ENCODE measurements at regions not wholly inside any gene's neighbourhood (a gene's known extent, or its start where the extent isn't known, plus 50 kb on each side); places are given as distances from the start of the nearest gene placed in this dataset.

- TF ChIP-seq CTCF (IDR thresholded peaks at IDR 0.05; ENCODE audit: control extremely low read depth in 1 of 3, insufficient read depth in 1 of 3, low read depth in 1 of 3, low read length in 3 of 3), result 0 out of 4 replicates have a peak, but pooled peaks of 1 of the 3 experiments have one; percentile 1
- no peak for TF ChIP-seq EZH2 (IDR thresholded peaks at IDR 0.05; ENCODE audit: low read depth, low read length, severe bottlenecking)
- TF ChIP-seq CREB1 (IDR thresholded peaks at IDR 0.05), result no peak
- 0 out of 2 replicates have a peak, but pooled peaks have one; percentile 19 for TF ChIP-seq CEBPB (IDR thresholded peaks at IDR 0.05; ENCODE audit: low read depth, low read length)
- no peak for TF ChIP-seq JUN (IDR thresholded peaks at IDR 0.05; ENCODE audit: low read depth, low read length)
- TF ChIP-seq USF2 (IDR thresholded peaks at IDR 0.05; ENCODE audit: low read length), result no peak
- TF ChIP-seq EGR1 (IDR thresholded peaks at IDR 0.05; ENCODE audit: borderline replicate concordance, low read depth, low read length), result no peak
- no peak for TF ChIP-seq POLR2AphosphoS5 (IDR thresholded peaks at IDR 0.05; ENCODE audit: low read depth, low read length)
- TF ChIP-seq TAF1 (IDR thresholded peaks at IDR 0.05; ENCODE audit: low read depth, low read length), result no peak
- no peak for TF ChIP-seq EP300 (IDR thresholded peaks at IDR 0.05; ENCODE audit: borderline replicate concordance in 1 of 2, low read depth in 2 of 2, low read length in 2 of 2)
- TF ChIP-seq POLR2A (IDR thresholded peaks at IDR 0.05; ENCODE audit: control extremely low read depth in 1 of 2, low read depth in 2 of 2, low read length in 2 of 2), result no peak
- TF ChIP-seq YY1 (IDR thresholded peaks at IDR 0.05; ENCODE audit: low read depth, low read length), result no peak
- TF ChIP-seq TEAD4 (IDR thresholded peaks at IDR 0.05; ENCODE audit: low read depth, low read length), result no peak
Observed at GRCh38 chr10:83037653-83038052, 1101.7 kb upstream of the GHITM start.
